WERI-Rb-1 (cell line): ENCODE measurements at regions not wholly inside any gene's neighbourhood (a gene's known extent, or its start where the extent isn't known, plus 50 kb on each side); places are given as distances from the start of the nearest gene placed in this dataset.
"Not testable (repeated sequence)": the region's sequence is repeated elsewhere in the genome, so short reads cannot be mapped to it uniquely, and the experiment has no call there.

Experiments used
- DNase-seq: peaks from one replicate; pipeline ENCODE4 v3.0.0-alpha.2; 2020
- H3K27ac ChIP-seq: fragments of 250-450 bp; sonication (Bioruptor Pico); 2 replicates; pipeline ENCODE4 v1.5.1; 2020; ENCODE audit warnings: mild to moderate bottlenecking, moderate library complexity
- H3K27me3 ChIP-seq: fragments of 250-450 bp; sonication (Bioruptor Pico); 2 replicates; pipeline ENCODE4 v1.5.1; 2021; ENCODE audit warnings: mild to moderate bottlenecking, low read depth, moderate library complexity; ENCODE audit not compliant: insufficient read depth, severe bottlenecking
- H3K36me3 ChIP-seq: fragments of 250-450 bp; sonication (Bioruptor Pico); 2 replicates; pipeline ENCODE4 v1.5.1; 2020; ENCODE audit warnings: mild to moderate bottlenecking, moderate library complexity
- H3K4me3 ChIP-seq: 2 replicates; pipeline ENCODE4 v1.5.1; 2011; ENCODE audit warnings: low read depth, mild to moderate bottlenecking, control low read depth, low read length
- H3K9me3 ChIP-seq: fragments of 250-450 bp; sonication (Bioruptor Pico); 2 replicates; pipeline ENCODE4 v1.5.1; 2021; ENCODE audit warnings: mild to moderate bottlenecking, moderate library complexity; ENCODE audit not compliant: severe bottlenecking
- CTCF ChIP-seq: IDR thresholded peaks from 2 replicates; pipeline ENCODE4 v1.5.1; 2011; ENCODE audit warnings: low read depth, mild to moderate bottlenecking, control low read depth, inconsistent platforms, low read length

- TF ChIP-seq CTCF: no peak
- Histone ChIP-seq H3K27ac (no peak overlapping the region), H3K36me3 (no peaks in the 10 kb centered on the region), H3K9me3 (no peaks in the 10 kb centered on the region), H3K27me3 (no peaks in the 10 kb centered on the region), H3K4me3 (no peak overlapping the region)
- no peak for DNase-seq
These were observed 462.4 kb upstream of the NDST4 start for GRCh38 chr4:115575851-115576250.

GRCh38 chr4:115562506-115562905, 449.1 kb upstream of the NDST4 start:
- Histone ChIP-seq H3K27me3 (no peaks in the 10 kb centered on the region), H3K36me3 (no peaks in the 10 kb centered on the region), H3K4me3 (no peak overlapping the region), H3K9me3 (no peaks in the 10 kb centered on the region), H3K27ac (no peak overlapping the region)
- no peak for DNase-seq
- TF ChIP-seq CTCF: no peak

- Histone ChIP-seq H3K9me3 (peaks cover 2% of the 10 kb centered on the region), H3K36me3 (no peaks in the 10 kb centered on the region), H3K4me3 (no peak overlapping the region), H3K27me3 (no peaks in the 10 kb centered on the region), H3K27ac (no peak overlapping the region)
- no peak for DNase-seq
- TF ChIP-seq CTCF: no peak
These were observed 434.7 kb upstream of the NDST4 start for GRCh38 chr4:115548123-115548522.

GRCh38 chr4:115537387-115537786, 424.0 kb upstream of the NDST4 start:
- no peak for DNase-seq
- Histone ChIP-seq H3K36me3 (no peaks in the 10 kb centered on the region), H3K27ac (no peak overlapping the region), H3K27me3 (no peaks in the 10 kb centered on the region), H3K4me3 (no peak overlapping the region), H3K9me3 (no peaks in the 10 kb centered on the region)
- TF ChIP-seq CTCF: no peak

- Histone ChIP-seq H3K4me3 (no peak overlapping the region), H3K27ac (no peak overlapping the region), H3K36me3 (no peaks in the 10 kb centered on the region), H3K27me3 (no peaks in the 10 kb centered on the region), H3K9me3 (no peaks in the 10 kb centered on the region)
- no peak for DNase-seq
- TF ChIP-seq CTCF: no peak
These were observed 415.7 kb upstream of the NDST4 start for GRCh38 chr4:115529126-115529525.

GRCh38 chr4:115519476-115519875, 406.1 kb upstream of the NDST4 start:
- not testable (repeated sequence) for DNase-seq, H3K27me3 ChIP-seq, H3K4me3 ChIP-seq, H3K36me3 ChIP-seq, H3K27ac ChIP-seq, H3K9me3 ChIP-seq
